Spinal cord (tissue), 9 donors: ENCODE measurements at regions not wholly inside any gene's neighbourhood (a gene's known extent, or its start where the extent isn't known, plus 50 kb on each side); places are given as distances from the start of the nearest gene placed in this dataset.
"Not testable (repeated sequence)": the region's sequence is repeated elsewhere in the genome, so short reads cannot be mapped to it uniquely, and the experiment has no call there.

Experiments
- DNase-seq, 6 donors: peaks; one replicate each; pipeline versions ENCODE4 v3.0.0 to v3.0.0-alpha.2; 2013 to 2015; ENCODE audit warnings: low spot score in 6 of 6, low read depth in 4 of 6
- H3K27ac ChIP-seq: one replicate; pipeline ENCODE4 v1.5.1; 2013; ENCODE audit warnings: low read depth, low read length, control low read depth
- H3K27me3 ChIP-seq: one replicate; pipeline ENCODE4 v1.6.1; 2013; ENCODE audit warnings: low read length; ENCODE audit not compliant: control insufficient read depth, insufficient read depth
- H3K36me3 ChIP-seq: one replicate; pipeline ENCODE4 v1.6.1; 2013; ENCODE audit warnings: low read length; ENCODE audit not compliant: control insufficient read depth, insufficient read depth
- H3K4me1 ChIP-seq: one replicate; pipeline ENCODE4 v1.6.1; 2013; ENCODE audit warnings: low read length; ENCODE audit not compliant: control insufficient read depth, insufficient read depth
- H3K4me3 ChIP-seq: one replicate; pipeline ENCODE4 v1.5.1; 2013; ENCODE audit warnings: low read depth, low read length, control low read depth
- H3K9me3 ChIP-seq: one replicate; pipeline ENCODE4 v1.6.1; 2013; ENCODE audit warnings: low read length; ENCODE audit not compliant: control insufficient read depth, insufficient read depth
- WGBS: methylation state at CpG from one replicate; pipeline ENCODE4 v1.1.5; 2013; ENCODE audit warnings: missing lambda C conversion rate; ENCODE audit not compliant: insufficient coverage; 5-methylcytosine and 5-hydroxymethylcytosine counted together
- donor health status: healthy.

DNA sequence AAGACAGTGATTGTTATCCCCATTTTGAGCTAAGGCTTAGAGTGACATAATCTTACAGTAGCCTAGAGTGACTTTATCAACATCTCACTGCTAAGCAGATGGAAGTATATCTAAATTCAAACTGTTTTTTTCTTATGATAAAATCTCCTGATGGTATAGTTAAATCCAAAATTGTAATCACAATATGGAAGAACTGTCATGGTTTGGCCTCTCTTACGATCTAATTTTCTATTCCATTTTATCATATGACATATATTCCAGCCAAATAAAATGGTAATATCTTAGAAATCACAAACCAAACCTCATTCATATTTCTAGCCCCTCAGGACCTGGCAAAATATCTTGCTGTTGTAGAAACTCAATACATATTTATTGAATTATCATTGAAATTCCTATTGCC, 864.7 kb downstream of the SLC6A15 start:
- Histone ChIP-seq H3K4me1 (no peaks in the 10 kb centered on the region), H3K9me3 (no peaks in the 10 kb centered on the region), H3K4me3 (no peak overlapping the region), H3K36me3 (no peaks in the 10 kb centered on the region), H3K27ac (no peak overlapping the region), H3K27me3 (no peaks in the 10 kb centered on the region)
- DNase-seq: peak in 1 of 6 donors; percentile 70
- WGBS: no CpG with 5 or more reads among the region's 1 CpG

GRCh38 chr12:84046859-84047258, 865.7 kb downstream of the SLC6A15 start:
- H3K4me1 ChIP-seq: no peaks in the 10 kb centered on the region
- 100% methylated on average over 2 of the region's 2 CpGs for WGBS
- H3K27ac ChIP-seq: no peak overlapping the region
- no peak overlapping the region for H3K4me3 ChIP-seq
- H3K9me3 ChIP-seq: no peaks in the 10 kb centered on the region
- no peaks in the 10 kb centered on the region for H3K36me3 ChIP-seq
- H3K27me3 ChIP-seq: no peaks in the 10 kb centered on the region
- no peak for DNase-seq

- no peaks in the 10 kb centered on the region for H3K27me3 ChIP-seq
- H3K36me3 ChIP-seq: no peaks in the 10 kb centered on the region
- WGBS: 100% methylated on average over 1 of the region's 4 CpGs
- no peaks in the 10 kb centered on the region for H3K9me3 ChIP-seq
- no peak overlapping the region for H3K27ac ChIP-seq
- no peak overlapping the region for H3K4me3 ChIP-seq
- no peaks in the 10 kb centered on the region for H3K4me1 ChIP-seq
- no peak for DNase-seq
These were observed 869.2 kb downstream of the SLC6A15 start for GRCh38 chr12:84043355-84043754.

DNA sequence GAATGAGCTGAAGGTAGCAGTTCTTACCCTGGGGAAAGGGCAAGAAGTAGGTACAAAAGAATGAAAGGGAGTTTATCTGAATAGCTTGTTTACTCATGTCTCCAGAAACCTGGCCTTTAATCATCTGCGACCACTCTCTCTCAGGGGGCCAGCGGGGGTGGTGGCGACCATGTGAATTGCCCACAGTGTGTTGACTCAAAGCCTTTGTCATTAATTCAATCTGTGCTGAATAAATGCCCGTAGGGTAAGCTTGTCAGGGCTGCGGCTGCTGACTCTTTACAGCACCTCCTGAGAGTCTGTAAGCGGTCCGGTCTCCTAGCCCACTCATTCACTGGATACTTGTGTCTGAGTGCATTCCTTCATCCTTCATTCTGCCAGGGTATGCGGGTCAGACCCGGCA, 874.4 kb downstream of the SLC6A15 start:
- Histone ChIP-seq H3K4me1 (no peaks in the 10 kb centered on the region), H3K9me3 (no peaks in the 10 kb centered on the region), H3K36me3 (no peaks in the 10 kb centered on the region), H3K4me3 (no peak overlapping the region), H3K27ac (no peak overlapping the region), H3K27me3 (no peaks in the 10 kb centered on the region)
- WGBS: 50% methylated on average over 4 of the region's 9 CpGs
- DNase-seq: no peak

- DNase-seq: no peak
- H3K4me1 ChIP-seq: no peaks in the 10 kb centered on the region
- WGBS: no CpG with 5 or more reads among the region's 3 CpGs
These were observed 875.7 kb downstream of the SLC6A15 start for GRCh38 chr12:84036912-84037311.

GRCh38 chr12:84035766-84036165, 876.8 kb downstream of the SLC6A15 start:
- H3K4me3 ChIP-seq: no peak overlapping the region
- H3K27me3 ChIP-seq: no peaks in the 10 kb centered on the region
- H3K4me1 ChIP-seq: no peaks in the 10 kb centered on the region
- H3K27ac ChIP-seq: no peak overlapping the region
- WGBS: no CpG with 5 or more reads among the region's 3 CpGs
- no peak for DNase-seq
- no peaks in the 10 kb centered on the region for H3K36me3 ChIP-seq
- peaks cover 3% of the 10 kb centered on the region for H3K9me3 ChIP-seq

More at GRCh38 chr12:84036912-84037311, 875.7 kb downstream of the SLC6A15 start:
- peaks cover 3% of the 10 kb centered on the region for H3K9me3 ChIP-seq
- H3K27me3 ChIP-seq: no peaks in the 10 kb centered on the region
- no peak overlapping the region for H3K27ac ChIP-seq
- H3K4me3 ChIP-seq: no peak overlapping the region
- no peaks in the 10 kb centered on the region for H3K36me3 ChIP-seq

DNA sequence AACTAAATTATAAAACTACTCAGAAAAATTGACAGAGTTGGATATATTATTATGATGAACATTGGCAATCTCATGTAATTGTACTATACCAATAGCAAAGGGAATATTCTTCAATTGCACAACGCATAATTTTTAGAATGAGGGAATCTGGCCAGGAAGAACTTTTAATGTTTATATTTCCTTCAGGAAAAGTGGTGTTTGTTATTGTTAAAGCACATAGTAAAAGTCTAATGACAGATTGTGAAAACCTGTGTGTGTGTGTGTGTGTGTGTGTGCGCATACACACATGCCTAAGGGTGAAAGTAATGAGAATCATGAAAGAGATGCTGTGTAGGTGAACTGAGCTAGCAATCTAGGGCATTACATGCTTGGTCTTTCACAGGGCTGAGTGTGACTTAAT, 877.7 kb downstream of the SLC6A15 start:
- no peaks in the 10 kb centered on the region for H3K27me3 ChIP-seq
- no peaks in the 10 kb centered on the region for H3K4me1 ChIP-seq
- no peaks in the 10 kb centered on the region for H3K36me3 ChIP-seq
- DNase-seq: no peak
- peaks cover 3% of the 10 kb centered on the region for H3K9me3 ChIP-seq
- 0% methylated on average over 1 of the region's 2 CpGs for WGBS
- H3K4me3 ChIP-seq: no peak overlapping the region
- no peak overlapping the region for H3K27ac ChIP-seq

GRCh38 chr12:84033162-84033561, 879.4 kb downstream of the SLC6A15 start:
- Histone ChIP-seq H3K9me3 (peaks cover 3% of the 10 kb centered on the region), H3K27me3 (no peaks in the 10 kb centered on the region), H3K4me1 (no peaks in the 10 kb centered on the region), H3K27ac (no peak overlapping the region), H3K4me3 (no peak overlapping the region), H3K36me3 (no peaks in the 10 kb centered on the region)
- DNase-seq: no peak
- 86% methylated on average over 8 of the region's 8 CpGs for WGBS

GRCh38 chr12:84018556-84019179, 893.9 kb downstream of the SLC6A15 start:
- H3K36me3 ChIP-seq, H3K27ac ChIP-seq, H3K4me3 ChIP-seq, DNase-seq, H3K4me1 ChIP-seq, H3K9me3 ChIP-seq, H3K27me3 ChIP-seq: not testable (repeated sequence)
- 70% methylated on average over 3 of the region's 6 CpGs for WGBS

- no peaks in the 10 kb centered on the region for H3K27me3 ChIP-seq
- no peaks in the 10 kb centered on the region for H3K36me3 ChIP-seq
- no peaks in the 10 kb centered on the region for H3K4me1 ChIP-seq
- H3K27ac ChIP-seq: no peak overlapping the region
- no peak overlapping the region for H3K4me3 ChIP-seq
- H3K9me3 ChIP-seq: no peaks in the 10 kb centered on the region
- peak in 2 of 6 donors; percentile 25 to 62 for DNase-seq
These were observed 895.6 kb downstream of the SLC6A15 start for GRCh38 chr12:84016956-84017355.
